ENCODE measurements at regions not wholly inside any gene's neighbourhood (a gene's known extent, or its start where the extent isn't known, plus 50 kb on each side); places are given as distances from the start of the nearest gene placed in this dataset.
"Not testable (repeated sequence)": the region's sequence is repeated elsewhere in the genome, so short reads cannot be mapped to it uniquely, and the experiment has no call there.

GRCh38 chr2:34294961-34295360 is 695.9 kb upstream of the FAM98A start:
- no peak for DNase-seq (ENCODE audit: low spot score)

GRCh38 chr2:34291076-34291475 is 692.0 kb upstream of the FAM98A start:
- no peak for DNase-seq (ENCODE audit: low spot score)

GRCh38 chr2:34288016-34288415 is 688.9 kb upstream of the FAM98A start:
- DNase-seq (ENCODE audit: low spot score) = no peak

GRCh38 chr2:34280606-34281005 is 681.5 kb upstream of the FAM98A start:
- DNase-seq (ENCODE audit: low spot score) = no peak

DNA sequence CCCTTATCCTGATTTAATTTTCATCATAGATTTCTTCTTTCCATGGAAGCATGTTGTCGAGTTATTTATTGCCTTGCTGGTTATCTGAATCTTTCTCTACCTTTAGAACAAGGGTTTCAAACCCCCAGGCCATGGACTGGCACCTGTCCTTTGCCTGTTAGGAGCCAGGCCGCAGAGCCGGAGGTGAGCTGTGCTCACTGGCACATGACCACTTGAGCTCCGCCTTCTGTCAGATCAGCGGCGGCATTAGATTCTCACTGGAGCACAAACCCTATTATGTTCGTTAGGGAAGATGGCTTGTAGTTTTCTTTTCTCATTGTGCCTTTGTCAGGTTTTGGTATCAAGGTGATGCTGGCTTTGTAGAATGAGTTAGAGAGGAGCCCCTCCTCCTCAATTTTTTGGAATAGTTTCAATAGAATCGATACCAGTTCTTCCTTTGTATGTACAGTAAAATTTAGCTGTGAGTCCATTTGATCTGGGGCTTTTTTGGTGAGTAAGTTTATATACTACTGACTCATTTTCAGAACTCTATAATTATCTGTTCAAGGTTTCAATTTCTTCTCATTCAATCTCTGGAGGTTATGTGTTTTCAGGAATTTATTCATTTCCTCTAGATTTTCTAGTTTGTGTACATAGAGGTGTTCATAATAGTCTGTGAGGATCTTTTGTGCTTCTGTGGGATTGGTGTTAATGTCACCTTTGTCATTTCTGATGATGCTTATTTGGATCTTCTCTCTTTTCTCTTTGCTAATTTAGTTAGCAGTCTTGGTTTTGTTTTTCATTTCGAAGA is 668.0 kb upstream of the FAM98A start:
- DNase-seq (ENCODE audit: low spot score) = no peak

- DNase-seq (ENCODE audit: low spot score) = no peak
Observed at GRCh38 chr2:34261701-34262100, 662.6 kb upstream of the FAM98A start.

DNA sequence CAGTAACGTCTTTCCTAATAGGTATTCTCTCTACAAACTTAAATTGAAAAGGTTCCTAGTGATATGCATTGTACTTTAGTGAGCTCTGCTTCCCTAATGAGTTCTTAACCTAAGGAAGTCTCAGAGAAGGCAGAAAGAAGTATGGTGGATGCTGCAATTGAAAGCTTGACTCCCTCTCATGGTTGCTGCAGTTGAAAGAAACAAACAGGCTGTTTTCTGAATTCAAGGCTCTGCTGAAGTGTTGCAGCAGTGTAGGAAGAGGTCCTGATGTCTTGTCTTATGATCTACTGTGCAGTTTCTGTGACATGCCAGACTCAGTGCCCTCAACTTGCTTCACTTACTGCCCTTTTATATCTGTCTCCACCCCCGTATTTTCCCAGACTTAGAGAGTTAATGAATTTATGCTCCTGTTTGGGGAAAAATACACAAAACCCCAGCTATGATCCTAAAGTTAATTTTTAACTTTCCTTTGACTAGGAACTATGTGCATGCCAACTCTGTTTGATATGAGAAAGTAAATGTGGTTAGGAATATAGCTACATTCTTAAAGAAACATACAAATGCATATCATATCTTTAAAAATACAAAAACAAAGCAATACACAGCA is 655.3 kb upstream of the FAM98A start:
- no peak for DNase-seq (ENCODE audit: low spot score)

- DNase-seq (ENCODE audit: low spot score) = no peak
Observed at GRCh38 chr2:34252111-34252510, 653.0 kb upstream of the FAM98A start.

- DNase-seq (ENCODE audit: low spot score) = no peak
Observed at GRCh38 chr2:34251578-34251977, 652.5 kb upstream of the FAM98A start.

- DNase-seq (ENCODE audit: low spot score) = no peak
Observed at GRCh38 chr2:34244195-34244594, 645.1 kb upstream of the FAM98A start.

GRCh38 chr2:34242763-34243123 is 643.6 kb upstream of the FAM98A start:
- DNase-seq (ENCODE audit: low spot score) = no peak

- DNase-seq (ENCODE audit: low spot score) = no peak
Observed at GRCh38 chr2:34241905-34242762, 643.0 kb upstream of the FAM98A start.

GRCh38 chr2:34239511-34239910 is 640.4 kb upstream of the FAM98A start:
- no peak for DNase-seq (ENCODE audit: low spot score)

DNA sequence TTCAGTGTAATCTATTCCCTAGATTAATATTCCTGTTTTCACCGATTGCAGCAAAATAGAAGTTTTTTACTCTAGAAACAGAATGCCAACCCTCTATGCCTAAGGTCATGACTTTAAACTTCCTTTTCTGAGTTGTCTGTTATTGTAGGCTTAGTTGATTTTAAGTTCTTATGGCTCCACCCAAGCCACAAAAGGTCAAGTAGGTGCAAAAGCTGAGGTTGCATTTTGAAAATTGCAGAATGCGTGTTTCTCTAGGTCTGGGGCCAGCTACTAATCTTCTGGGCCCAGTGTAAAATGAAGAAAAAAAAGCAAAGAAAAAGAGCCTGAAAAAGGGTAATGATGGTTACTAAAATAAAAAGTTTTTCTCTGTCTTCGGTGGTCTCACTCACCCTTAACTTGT is 635.7 kb upstream of the FAM98A start:
- DNase-seq (ENCODE audit: low spot score) = no peak

- DNase-seq (ENCODE audit: low spot score) = no peak
Observed at GRCh38 chr2:34229998-34230397, 630.9 kb upstream of the FAM98A start.

DNA sequence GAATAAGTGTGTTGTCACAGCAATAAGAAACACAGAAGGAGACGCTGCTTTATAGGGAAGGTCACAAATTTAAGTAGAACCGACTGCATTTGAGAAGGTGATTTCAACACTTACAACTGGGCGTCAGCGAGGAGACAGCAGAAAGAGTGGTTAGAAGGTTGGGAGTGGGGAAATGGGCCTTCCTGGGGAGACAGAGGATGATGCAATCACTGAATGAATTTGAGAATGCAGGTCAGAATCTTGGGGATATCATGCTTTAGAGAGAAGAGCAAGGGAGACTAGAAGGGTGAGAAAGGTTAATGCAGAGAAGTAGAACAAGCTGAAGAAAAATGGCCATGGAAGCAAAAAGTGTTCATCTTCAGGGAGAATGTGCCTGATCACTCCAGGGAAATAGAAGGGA is 616.1 kb upstream of the FAM98A start:
- DNase-seq (ENCODE audit: low spot score) = no peak

DNA sequence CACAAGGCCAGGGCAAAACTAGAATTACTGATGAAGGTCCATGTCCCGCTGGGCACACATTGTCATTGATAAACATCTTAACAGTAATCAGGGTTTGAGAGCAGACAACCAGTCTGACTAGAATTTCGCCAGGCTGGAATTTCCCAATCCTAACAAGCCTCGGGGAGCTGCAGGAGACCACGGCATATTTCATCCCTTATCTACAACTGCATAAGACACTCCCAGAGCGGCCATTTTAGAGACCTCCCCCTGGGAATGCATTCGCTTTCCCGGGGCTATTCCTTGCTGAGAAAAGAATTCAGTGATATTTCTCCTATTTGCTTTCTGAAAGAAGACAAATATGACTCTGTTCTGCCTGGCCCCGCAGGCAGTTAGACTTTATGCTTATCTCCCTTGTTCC is 611.3 kb upstream of the FAM98A start:
- DNase-seq (ENCODE audit: low spot score) = not testable (repeated sequence)

DNA sequence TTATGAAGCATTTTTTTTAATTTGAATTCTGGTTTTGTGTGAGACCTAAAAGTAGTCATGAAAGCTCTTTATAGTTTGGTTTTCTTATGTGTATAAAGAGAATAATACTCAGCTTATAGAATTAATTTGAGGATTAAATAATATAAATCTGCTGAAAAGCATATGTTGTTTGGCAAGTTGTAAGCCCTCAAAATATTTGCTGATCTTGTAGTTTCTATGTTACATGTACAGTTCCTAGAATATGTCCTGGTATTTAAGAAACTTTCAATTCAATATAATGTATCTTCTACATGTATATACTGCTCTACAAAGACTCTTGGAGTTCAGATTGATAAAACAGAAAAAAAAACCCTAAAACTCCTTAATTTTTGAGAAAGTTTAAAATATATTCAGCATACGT is 605.5 kb upstream of the FAM98A start:
- DNase-seq (ENCODE audit: low spot score) = no peak

GRCh38 chr2:34201099-34201498 is 602.0 kb upstream of the FAM98A start:
- no peak for DNase-seq (ENCODE audit: low spot score)

- DNase-seq (ENCODE audit: low spot score) = no peak
Observed at GRCh38 chr2:34199971-34200370, 600.9 kb upstream of the FAM98A start.

DNA sequence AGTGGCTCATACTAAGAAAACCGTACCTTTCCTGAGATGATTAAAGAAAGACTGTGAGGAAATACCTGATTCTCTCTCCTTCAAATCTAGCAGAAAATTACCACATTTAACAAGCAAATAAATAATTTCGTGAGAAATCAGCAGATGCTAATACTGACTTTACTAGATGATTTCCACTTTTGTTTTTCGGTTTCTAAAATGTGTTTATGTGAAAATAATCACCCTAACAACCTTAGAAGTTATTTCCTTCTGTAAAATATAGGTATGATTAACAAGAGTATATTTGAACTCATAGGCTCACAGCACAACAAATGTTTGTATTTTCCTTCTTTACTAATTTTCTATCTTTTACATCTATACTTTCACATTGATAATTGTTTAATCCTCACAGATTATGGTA is 594.1 kb upstream of the FAM98A start:
- no peak for DNase-seq (ENCODE audit: low spot score)

DNA sequence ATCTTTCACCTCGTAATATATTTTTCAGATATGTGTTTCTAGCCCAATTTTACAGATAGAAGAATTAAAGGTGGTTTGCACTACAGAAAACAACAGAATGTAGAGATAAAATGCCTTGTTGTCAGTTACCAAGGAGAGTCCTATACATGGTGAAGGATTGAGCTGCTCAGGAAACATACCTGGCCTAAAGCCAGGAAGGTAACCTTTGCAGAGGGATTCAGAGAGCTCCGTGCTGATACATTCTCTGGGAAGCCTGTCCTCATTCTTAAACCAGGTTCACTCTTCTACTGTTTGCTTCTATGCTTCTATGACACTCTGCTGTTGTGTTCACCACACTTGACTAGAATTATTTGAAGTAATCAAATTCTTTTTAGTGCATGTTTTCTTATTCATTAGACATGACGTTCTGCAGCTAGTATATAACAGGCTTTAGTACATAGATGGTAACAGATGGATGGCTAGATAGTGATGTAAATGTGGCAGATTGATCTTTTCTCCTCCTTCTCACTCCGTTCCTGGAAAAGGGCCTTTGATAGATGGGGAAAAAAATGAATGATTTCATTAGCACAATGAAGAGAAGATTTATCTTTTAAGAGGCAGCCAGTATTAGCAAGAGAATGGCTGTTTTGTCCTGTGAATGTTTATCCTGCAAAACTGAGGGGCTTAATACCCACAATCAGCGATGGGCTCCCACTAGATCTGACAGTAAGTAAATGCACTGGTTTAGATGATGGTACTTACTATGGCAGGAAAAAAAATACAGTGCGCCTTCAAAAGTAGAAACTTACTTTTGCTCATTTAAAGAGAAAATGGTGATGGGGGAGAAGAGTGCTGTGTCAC is 589.6 kb upstream of the FAM98A start:
- DNase-seq (ENCODE audit: low spot score) = no peak
